ENCODE measurements at regions not wholly inside any gene's neighbourhood (a gene's known extent, or its start where the extent isn't known, plus 50 kb on each side); places are given as distances from the start of the nearest gene placed in this dataset.

DNA sequence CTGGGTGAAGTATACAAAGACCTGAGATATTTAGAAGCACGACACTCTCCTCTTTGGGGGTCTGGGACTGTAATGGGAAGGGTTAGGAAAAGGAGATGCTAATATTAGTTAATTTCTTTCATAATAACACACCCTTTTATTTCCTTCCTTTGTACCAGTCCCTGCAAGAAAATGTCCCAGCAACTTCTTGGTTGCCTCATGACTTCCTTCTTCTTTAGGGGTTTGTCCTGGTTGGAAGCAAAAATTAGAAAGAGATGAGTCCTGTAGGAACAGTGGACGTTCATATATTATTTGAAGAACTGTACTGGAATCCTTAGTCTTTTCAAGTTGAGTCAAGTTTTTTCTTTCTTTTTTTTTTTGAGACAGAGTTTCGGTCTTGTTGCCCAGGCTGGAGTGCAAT lies 227.8 kb upstream of the TBL1XR1 start:
- H3K36me3 ChIP-seq (ENCODE audit: insufficient read depth, low read length): no peaks in the 10 kb centered on the region
- no peak overlapping the region for H3K27ac ChIP-seq
- H3K9me3 ChIP-seq (ENCODE audit: low read depth, low read length): no peaks in the 10 kb centered on the region
- no peak for DNase-seq (ENCODE audit: low read depth, low spot score)
- H3K9ac ChIP-seq (ENCODE audit: insufficient read length): no peak overlapping the region
- H3K4me3 ChIP-seq: no peak overlapping the region
- no peak for TF ChIP-seq FOXP2 (optimal IDR thresholded peaks at IDR 0.05; ENCODE audit: control extremely low read depth, extremely low read length, insufficient read depth)
- TF ChIP-seq EZH2 (IDR thresholded peaks at IDR 0.05): no peak
- TF ChIP-seq POLR2AphosphoS5 (IDR thresholded peaks at IDR 0.05; ENCODE audit: borderline replicate concordance, low read depth, low read length): no peak

DNA sequence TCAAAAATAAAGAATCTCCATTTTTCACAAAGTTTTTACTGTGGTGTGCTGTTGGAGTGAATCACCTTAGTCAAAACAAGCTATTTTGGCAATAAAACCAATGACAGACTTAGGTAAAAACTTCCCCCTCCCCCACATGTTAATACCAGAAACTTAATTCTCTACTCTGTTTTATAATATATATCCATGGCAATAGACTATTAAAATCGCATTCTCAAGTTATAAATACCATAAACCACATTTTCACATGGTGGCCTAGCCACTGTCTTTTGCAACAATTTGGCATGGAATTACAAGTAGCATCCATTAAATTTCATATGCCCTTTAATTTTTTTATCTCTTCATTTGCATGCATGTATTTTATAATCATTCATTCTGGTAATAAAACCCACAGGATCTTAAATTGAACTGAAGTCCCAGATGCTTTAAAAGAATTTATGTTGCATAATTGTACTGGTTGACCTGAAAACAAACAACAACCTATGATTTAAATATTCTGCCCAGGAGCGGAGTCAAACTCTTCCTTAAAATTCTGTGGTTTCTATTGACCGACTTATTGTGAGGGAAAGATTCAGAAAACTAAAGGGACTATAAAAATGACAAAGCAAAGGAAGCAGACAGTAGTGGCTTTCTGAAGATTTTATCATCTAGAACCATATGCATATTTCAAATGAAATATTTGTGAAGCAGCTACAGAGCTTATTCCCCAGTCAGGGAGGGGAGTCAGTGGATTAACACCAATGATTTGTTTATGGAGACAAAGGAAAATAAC lies 229.0 kb upstream of the TBL1XR1 start:
- TF ChIP-seq EZH2 (IDR thresholded peaks at IDR 0.05): no peak
- peak; percentile 95 for TF ChIP-seq FOXP2 (optimal IDR thresholded peaks at IDR 0.05; ENCODE audit: control extremely low read depth, extremely low read length, insufficient read depth)
- peak; percentile 91 for DNase-seq (ENCODE audit: low read depth, low spot score)
- Histone ChIP-seq H3K9me3 (ENCODE audit: low read depth, low read length) (no peaks in the 10 kb centered on the region), H3K27ac (peak overlapping the region; percentile 81), H3K36me3 (ENCODE audit: insufficient read depth, low read length) (no peaks in the 10 kb centered on the region), H3K9ac (ENCODE audit: insufficient read length) (peak overlapping the region; percentile 25), H3K4me3 (peak overlapping the region; percentile 53)

DNA sequence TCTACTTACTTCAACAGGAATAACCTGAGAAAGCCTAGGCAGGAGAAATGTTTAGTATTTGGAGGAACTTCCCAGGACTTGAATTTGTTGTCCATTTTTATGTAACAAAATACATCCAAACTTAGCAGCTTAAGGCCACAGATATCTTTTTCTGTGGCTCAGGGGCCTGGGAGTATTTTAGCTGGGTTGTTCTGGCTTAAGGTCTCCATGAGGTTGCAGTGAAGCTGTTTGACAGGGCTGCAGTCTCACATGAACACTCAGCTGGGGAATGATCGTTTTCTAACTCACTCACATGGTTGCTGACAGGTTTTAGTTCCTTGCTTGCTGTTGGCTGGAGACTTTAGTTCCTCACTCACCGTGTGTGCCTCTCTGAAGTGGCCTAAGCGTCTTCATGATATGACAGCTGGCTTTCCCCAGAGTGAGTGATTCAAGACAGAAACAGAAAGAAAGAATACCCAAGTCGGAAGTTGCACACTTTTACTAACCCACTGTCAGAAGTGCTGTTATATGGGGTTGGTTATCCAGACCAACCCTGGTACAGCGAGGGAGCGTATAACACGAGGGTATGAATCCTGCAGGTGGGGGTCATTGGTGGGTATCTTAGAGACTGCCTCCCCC lies 229.7 kb upstream of the TBL1XR1 start:
- H3K9ac ChIP-seq (ENCODE audit: insufficient read length): peak overlapping the region; percentile 1
- no peaks in the 10 kb centered on the region for H3K9me3 ChIP-seq (ENCODE audit: low read depth, low read length)
- no peak for DNase-seq (ENCODE audit: low read depth, low spot score)
- H3K36me3 ChIP-seq (ENCODE audit: insufficient read depth, low read length): no peaks in the 10 kb centered on the region
- peak overlapping the region; percentile 81 for H3K27ac ChIP-seq
- no peak for TF ChIP-seq FOXP2 (optimal IDR thresholded peaks at IDR 0.05; ENCODE audit: control extremely low read depth, extremely low read length, insufficient read depth)
- H3K4me3 ChIP-seq: peak overlapping the region; percentile 53

DNA sequence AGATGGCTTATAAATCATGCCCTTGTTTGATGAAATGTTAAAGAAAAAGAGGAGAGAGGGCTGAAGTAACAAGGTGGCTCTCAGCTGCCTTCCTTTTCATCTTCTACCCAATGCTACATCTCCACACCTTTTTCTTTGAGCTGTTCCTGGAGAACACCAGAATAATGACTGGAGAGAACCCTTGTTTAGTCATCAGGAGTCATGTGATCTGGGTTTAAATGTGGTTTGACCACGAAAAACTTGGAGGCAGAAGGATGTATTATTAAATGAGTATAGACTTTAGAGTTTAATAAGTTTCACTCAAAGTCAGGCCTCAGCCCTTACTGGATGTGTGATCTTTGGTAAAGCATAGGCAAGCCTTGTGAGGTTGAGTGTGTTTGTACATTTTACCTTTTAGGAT lies 230.3 kb upstream of the TBL1XR1 start:
- DNase-seq (ENCODE audit: low read depth, low spot score): no peak
- Histone ChIP-seq H3K36me3 (ENCODE audit: insufficient read depth, low read length) (no peaks in the 10 kb centered on the region), H3K9ac (ENCODE audit: insufficient read length) (no peak overlapping the region), H3K9me3 (ENCODE audit: low read depth, low read length) (no peaks in the 10 kb centered on the region), H3K27ac (peak overlapping the region; percentile 81; the same call in 1 of the 2 replicates), H3K4me3 (no peak overlapping the region)
- TF ChIP-seq EZH2 (IDR thresholded peaks at IDR 0.05): no peak
- no peak for TF ChIP-seq FOXP2 (optimal IDR thresholded peaks at IDR 0.05; ENCODE audit: control extremely low read depth, extremely low read length, insufficient read depth)

DNA sequence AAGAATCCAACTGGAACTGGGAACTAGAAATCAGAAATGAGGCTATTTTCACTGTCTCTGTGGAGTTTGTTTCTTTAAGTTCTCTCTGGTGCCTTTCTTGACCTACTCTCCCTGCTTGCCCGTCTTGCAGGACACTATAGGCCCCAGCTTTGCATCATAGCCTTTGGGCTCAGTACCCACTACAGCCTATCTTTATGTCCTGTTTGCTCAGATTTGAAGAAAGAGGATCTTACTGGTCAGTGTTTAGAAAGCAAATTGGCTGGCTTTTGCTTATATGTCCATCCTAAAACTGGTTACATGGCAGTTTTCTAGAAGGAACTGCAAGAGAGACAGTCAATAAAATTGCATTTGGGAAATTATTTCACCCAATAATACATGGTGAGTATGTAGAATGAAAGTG lies 231.8 kb upstream of the TBL1XR1 start:
- Histone ChIP-seq H3K9me3 (ENCODE audit: low read depth, low read length) (no peaks in the 10 kb centered on the region), H3K36me3 (ENCODE audit: insufficient read depth, low read length) (no peaks in the 10 kb centered on the region), H3K27ac (no peak overlapping the region), H3K4me3 (no peak overlapping the region), H3K9ac (ENCODE audit: insufficient read length) (no peak overlapping the region)
- TF ChIP-seq EZH2 (IDR thresholded peaks at IDR 0.05) (no peak), FOXP2 (optimal IDR thresholded peaks at IDR 0.05; ENCODE audit: control extremely low read depth, extremely low read length, insufficient read depth) (no peak), POLR2AphosphoS5 (IDR thresholded peaks at IDR 0.05; ENCODE audit: borderline replicate concordance, low read depth, low read length) (no peak)
- DNase-seq (ENCODE audit: low read depth, low spot score): no peak

DNA sequence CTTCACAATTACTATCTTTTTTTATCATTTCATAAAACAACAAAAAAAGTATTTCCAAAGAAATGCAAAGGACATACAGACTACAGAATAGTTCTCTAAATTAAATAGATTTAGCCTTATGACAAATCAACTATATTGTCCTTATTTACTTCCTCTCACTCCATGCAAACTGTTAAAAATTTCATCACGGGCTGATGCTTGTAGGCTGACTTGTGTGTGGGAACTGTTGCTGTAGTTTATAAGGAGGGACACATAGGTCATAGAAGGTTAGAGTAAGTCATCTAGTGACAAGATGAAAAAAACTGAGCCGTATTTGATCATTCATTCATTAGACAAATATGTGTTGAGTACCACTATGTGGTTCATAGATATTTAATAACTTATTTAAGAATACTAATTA lies 232.5 kb upstream of the TBL1XR1 start:
- H3K9ac ChIP-seq (ENCODE audit: insufficient read length): no peak overlapping the region
- H3K4me3 ChIP-seq: no peak overlapping the region
- no peak overlapping the region for H3K27ac ChIP-seq
- no peaks in the 10 kb centered on the region for H3K9me3 ChIP-seq (ENCODE audit: low read depth, low read length)
- TF ChIP-seq POLR2AphosphoS5 (IDR thresholded peaks at IDR 0.05; ENCODE audit: borderline replicate concordance, low read depth, low read length) (no peak), FOXP2 (optimal IDR thresholded peaks at IDR 0.05; ENCODE audit: control extremely low read depth, extremely low read length, insufficient read depth) (no peak), EZH2 (IDR thresholded peaks at IDR 0.05) (no peak)
- no peak for DNase-seq (ENCODE audit: low read depth, low spot score)
- H3K36me3 ChIP-seq (ENCODE audit: insufficient read depth, low read length): no peaks in the 10 kb centered on the region

DNA sequence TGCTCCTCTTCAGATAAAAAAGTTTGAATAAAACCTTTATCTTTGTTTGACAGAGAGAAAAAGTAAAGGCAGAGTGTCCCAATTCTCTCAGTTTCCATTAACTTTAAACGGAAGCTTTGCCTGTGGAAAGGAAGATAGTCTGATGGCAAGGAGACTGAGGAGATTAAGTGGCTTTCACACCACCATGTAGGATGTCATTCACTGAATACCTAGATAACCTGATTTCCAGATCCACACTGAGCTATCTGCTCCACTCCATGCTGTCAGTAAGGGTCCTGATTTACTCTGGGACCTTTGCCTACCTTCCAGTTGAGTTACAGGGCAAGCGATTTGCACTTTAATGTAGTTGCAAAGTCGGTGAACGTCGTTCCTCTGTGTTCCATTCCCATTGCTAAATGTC lies 233.4 kb upstream of the TBL1XR1 start:
- no peak for DNase-seq (ENCODE audit: low read depth, low spot score)
- Histone ChIP-seq H3K27ac (no peak overlapping the region), H3K4me3 (no peak overlapping the region), H3K36me3 (ENCODE audit: insufficient read depth, low read length) (no peaks in the 10 kb centered on the region), H3K9ac (ENCODE audit: insufficient read length) (no peak overlapping the region), H3K9me3 (ENCODE audit: low read depth, low read length) (no peaks in the 10 kb centered on the region)
- TF ChIP-seq EZH2 (IDR thresholded peaks at IDR 0.05) (no peak), POLR2AphosphoS5 (IDR thresholded peaks at IDR 0.05; ENCODE audit: borderline replicate concordance, low read depth, low read length) (no peak), FOXP2 (optimal IDR thresholded peaks at IDR 0.05; ENCODE audit: control extremely low read depth, extremely low read length, insufficient read depth) (no peak)

DNA sequence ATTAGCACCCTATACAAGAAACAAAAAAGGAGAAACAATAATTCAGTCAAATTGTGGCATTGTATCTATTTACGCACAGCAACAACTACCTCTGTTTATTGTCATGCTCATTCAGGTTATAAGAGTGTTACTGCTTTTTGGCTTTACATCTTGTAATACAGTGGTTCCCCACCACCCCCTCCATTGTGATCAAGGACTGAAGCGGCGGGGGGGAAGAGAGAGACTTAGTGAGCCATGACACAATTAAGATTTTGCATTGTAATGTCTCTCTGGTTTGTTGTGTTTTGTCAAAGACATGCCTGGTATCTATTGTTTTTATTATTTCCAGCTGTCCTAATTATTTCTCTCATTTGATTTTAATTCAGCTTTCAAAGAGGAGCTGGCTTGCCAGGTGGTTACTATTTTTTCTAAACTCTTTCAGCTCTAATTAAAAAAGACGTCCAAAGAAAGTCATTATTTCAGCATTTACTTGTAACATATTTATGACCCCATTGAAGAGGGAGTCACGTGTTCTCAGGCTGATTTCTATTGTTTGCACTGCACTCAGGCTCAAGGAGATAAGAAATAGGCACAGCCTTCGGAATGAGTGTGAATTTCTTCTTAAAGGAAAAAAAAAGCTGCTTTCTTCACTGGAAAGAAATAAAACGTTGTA lies 234.4 kb upstream of the TBL1XR1 start:
- no peak for DNase-seq (ENCODE audit: low read depth, low spot score)

More for the DNA sequence above, 234.4 kb upstream of the TBL1XR1 start:
- Histone ChIP-seq H3K27ac (0 out of 2 replicates have a peak overlapping the region, but pooled peaks have one; percentile 22), H3K36me3 (ENCODE audit: insufficient read depth, low read length) (no peaks in the 10 kb centered on the region), H3K4me3 (peak overlapping the region; percentile 6; the same call in 1 of the 2 replicates), H3K9me3 (ENCODE audit: low read depth, low read length) (no peaks in the 10 kb centered on the region), H3K9ac (ENCODE audit: insufficient read length) (peak overlapping the region; percentile 1)
- TF ChIP-seq EZH2 (IDR thresholded peaks at IDR 0.05) (no peak), POLR2AphosphoS5 (IDR thresholded peaks at IDR 0.05; ENCODE audit: borderline replicate concordance, low read depth, low read length) (no peak), FOXP2 (optimal IDR thresholded peaks at IDR 0.05; ENCODE audit: control extremely low read depth, extremely low read length, insufficient read depth) (no peak)

Data from SK-N-MC (cell line).